SK-N-SH (cell line): ENCODE measurements at regions not wholly inside any gene's neighbourhood (a gene's known extent, or its start where the extent isn't known, plus 50 kb on each side); places are given as distances from the start of the nearest gene placed in this dataset.

Experiments
- EZH2phosphoT487 ChIP-seq: fragments of 200-600 bp; sonication (generic); IDR thresholded peaks from 2 replicates; pipeline ENCODE4 v1.6.1; 2017; ENCODE audit warnings: low read depth, mixed run types, mild to moderate bottlenecking, antibody characterized with exemption, moderate library complexity, borderline replicate concordance
- POLR2AphosphoS5 ChIP-seq: IDR thresholded peaks from 2 replicates; pipeline ENCODE4 v1.6.1; 2012; ENCODE audit warnings: low read depth, low read length
- SMC3 ChIP-seq: IDR thresholded peaks from 2 replicates; pipeline ENCODE4 v1.6.1; 2012; ENCODE audit warnings: low read depth, low read length, improper control_type of control experiment
- TAF1 ChIP-seq: IDR thresholded peaks from 2 replicates; pipeline ENCODE4 v1.6.1; 2012; ENCODE audit warnings: low read depth, mild to moderate bottlenecking, low read length, moderate library complexity, borderline replicate concordance
- TF ChIP-seq, protein P1 (sequence below): fragments of 150-350 bp; IDR thresholded peaks from 2 replicates; pipeline ENCODE4 v1.6.1; 2017; ENCODE audit warnings: antibody characterized with exemption, low read length, low read depth, borderline replicate concordance
- TF ChIP-seq, protein P2 (sequence below): fragments of 200-600 bp; sonication (generic); IDR thresholded peaks from 2 replicates; pipeline ENCODE4 v1.6.1; 2017; ENCODE audit warnings: antibody characterized with exemption, mild to moderate bottlenecking, moderate library complexity
- TF ChIP-seq, protein P3 (sequence below): IDR thresholded peaks from 2 replicates; pipeline ENCODE4; 2012
- TF ChIP-seq, protein P4 (sequence below): IDR thresholded peaks from 2 replicates; pipeline ENCODE4 v1.6.1; 2012; ENCODE audit warnings: mild to moderate bottlenecking, low read depth, low read length, moderate library complexity

DNA sequence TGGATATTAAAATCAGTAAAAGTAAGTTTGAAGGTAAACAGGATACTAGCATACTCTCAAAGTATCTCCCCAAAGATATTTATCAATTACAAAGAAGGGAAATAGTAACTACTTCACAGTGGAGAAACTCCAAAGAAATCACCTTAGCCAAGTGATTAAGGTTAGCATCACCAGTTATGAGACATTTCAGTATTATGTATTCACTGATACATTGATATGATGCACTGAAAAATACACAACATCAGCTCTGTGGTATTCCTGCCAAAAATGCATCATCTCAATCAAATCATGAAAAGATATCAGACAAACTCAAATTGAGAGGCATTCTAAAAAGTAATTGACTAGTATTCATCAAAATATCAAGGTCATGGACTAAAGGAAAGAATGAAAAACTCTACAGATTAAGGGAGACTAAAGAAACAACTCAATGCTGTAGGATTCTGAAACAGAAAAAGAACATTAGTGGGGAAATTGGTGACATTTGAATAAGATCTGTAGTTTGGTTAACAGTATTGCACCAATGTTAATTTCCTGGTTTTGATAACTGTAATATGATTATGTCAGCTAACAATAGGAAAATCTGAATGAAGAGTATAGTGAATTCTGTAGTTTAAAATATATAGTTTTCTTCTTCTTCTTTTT is 215.4 kb downstream of the UACA start:
- TF ChIP-seq TAF1 (no peak), EZH2phosphoT487 (no peak), POLR2AphosphoS5 (no peak), SMC3 (no peak)
- TF ChIP-seq, protein P1, sequence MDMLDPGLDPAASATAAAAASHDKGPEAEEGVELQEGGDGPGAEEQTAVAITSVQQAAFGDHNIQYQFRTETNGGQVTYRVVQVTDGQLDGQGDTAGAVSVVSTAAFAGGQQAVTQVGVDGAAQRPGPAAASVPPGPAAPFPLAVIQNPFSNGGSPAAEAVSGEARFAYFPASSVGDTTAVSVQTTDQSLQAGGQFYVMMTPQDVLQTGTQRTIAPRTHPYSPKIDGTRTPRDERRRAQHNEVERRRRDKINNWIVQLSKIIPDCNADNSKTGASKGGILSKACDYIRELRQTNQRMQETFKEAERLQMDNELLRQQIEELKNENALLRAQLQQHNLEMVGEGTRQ, result no peak
- TF ChIP-seq, protein P2, sequence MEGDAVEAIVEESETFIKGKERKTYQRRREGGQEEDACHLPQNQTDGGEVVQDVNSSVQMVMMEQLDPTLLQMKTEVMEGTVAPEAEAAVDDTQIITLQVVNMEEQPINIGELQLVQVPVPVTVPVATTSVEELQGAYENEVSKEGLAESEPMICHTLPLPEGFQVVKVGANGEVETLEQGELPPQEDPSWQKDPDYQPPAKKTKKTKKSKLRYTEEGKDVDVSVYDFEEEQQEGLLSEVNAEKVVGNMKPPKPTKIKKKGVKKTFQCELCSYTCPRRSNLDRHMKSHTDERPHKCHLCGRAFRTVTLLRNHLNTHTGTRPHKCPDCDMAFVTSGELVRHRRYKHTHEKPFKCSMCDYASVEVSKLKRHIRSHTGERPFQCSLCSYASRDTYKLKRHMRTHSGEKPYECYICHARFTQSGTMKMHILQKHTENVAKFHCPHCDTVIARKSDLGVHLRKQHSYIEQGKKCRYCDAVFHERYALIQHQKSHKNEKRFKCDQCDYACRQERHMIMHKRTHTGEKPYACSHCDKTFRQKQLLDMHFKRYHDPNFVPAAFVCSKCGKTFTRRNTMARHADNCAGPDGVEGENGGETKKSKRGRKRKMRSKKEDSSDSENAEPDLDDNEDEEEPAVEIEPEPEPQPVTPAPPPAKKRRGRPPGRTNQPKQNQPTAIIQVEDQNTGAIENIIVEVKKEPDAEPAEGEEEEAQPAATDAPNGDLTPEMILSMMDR, result no peak
- TF ChIP-seq, protein P3, sequence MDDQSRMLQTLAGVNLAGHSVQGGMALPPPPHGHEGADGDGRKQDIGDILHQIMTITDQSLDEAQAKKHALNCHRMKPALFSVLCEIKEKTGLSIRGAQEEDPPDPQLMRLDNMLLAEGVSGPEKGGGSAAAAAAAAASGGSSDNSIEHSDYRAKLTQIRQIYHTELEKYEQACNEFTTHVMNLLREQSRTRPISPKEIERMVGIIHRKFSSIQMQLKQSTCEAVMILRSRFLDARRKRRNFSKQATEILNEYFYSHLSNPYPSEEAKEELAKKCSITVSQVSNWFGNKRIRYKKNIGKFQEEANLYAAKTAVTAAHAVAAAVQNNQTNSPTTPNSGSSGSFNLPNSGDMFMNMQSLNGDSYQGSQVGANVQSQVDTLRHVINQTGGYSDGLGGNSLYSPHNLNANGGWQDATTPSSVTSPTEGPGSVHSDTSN, result no peak
- TF ChIP-seq, protein P4, sequence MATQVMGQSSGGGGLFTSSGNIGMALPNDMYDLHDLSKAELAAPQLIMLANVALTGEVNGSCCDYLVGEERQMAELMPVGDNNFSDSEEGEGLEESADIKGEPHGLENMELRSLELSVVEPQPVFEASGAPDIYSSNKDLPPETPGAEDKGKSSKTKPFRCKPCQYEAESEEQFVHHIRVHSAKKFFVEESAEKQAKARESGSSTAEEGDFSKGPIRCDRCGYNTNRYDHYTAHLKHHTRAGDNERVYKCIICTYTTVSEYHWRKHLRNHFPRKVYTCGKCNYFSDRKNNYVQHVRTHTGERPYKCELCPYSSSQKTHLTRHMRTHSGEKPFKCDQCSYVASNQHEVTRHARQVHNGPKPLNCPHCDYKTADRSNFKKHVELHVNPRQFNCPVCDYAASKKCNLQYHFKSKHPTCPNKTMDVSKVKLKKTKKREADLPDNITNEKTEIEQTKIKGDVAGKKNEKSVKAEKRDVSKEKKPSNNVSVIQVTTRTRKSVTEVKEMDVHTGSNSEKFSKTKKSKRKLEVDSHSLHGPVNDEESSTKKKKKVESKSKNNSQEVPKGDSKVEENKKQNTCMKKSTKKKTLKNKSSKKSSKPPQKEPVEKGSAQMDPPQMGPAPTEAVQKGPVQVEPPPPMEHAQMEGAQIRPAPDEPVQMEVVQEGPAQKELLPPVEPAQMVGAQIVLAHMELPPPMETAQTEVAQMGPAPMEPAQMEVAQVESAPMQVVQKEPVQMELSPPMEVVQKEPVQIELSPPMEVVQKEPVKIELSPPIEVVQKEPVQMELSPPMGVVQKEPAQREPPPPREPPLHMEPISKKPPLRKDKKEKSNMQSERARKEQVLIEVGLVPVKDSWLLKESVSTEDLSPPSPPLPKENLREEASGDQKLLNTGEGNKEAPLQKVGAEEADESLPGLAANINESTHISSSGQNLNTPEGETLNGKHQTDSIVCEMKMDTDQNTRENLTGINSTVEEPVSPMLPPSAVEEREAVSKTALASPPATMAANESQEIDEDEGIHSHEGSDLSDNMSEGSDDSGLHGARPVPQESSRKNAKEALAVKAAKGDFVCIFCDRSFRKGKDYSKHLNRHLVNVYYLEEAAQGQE, result no peak
